ENCODE measurements at regions not wholly inside any gene's neighbourhood (a gene's known extent, or its start where the extent isn't known, plus 50 kb on each side); places are given as distances from the start of the nearest gene placed in this dataset.
"Not testable (repeated sequence)": the region's sequence is repeated elsewhere in the genome, so short reads cannot be mapped to it uniquely, and the experiment has no call there.

DNA sequence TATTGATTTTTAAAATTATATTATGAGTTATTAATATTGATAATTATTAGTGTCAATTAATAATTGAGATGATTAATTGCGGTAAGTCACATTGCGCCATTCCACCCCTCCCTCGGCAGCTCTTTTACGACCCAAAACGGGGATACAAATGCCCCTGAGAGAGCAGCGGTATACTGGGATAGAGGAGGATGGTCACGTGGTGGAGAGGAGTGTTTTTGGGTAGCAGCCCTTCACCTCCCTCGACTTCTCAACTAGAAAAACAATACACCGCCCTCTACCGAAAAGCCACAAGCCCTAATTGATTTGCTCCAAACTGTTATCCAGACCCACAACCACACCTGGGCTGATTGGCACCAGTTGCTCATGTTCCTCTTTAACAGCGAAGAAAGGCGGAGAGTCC lies 71.0 kb downstream of the DAPL1 start:
- not testable (repeated sequence) for DNase-seq (ENCODE audit: low spot score)

- DNase-seq (ENCODE audit: low spot score): not testable (repeated sequence)
Observed at GRCh38 chr2:158867531-158868191, 72.5 kb downstream of the DAPL1 start.

DNA sequence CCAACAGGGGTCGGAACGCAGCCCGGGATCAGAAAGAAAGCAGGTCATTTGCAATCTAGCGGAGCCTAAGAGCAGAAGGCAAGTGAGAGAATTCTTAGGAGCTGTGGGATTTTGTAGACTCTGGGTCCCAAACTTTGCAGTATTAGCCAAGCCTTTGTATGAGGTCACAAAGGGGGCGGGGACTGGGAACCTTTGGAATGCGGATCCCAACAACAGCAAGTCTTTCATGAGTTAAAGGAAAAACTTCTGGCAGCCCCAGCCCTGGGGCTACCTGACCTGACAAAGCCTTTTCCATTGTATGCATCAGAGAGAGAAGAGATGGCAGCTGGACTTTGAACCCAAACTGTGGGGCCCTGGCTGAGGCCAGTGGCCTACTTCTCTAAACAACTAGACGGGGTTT lies 73.3 kb downstream of the DAPL1 start:
- not testable (repeated sequence) for DNase-seq (ENCODE audit: low spot score)

- not testable (repeated sequence) for DNase-seq (ENCODE audit: low spot score)
Observed at GRCh38 chr2:158869122-158869521, 74.0 kb downstream of the DAPL1 start.

DNA sequence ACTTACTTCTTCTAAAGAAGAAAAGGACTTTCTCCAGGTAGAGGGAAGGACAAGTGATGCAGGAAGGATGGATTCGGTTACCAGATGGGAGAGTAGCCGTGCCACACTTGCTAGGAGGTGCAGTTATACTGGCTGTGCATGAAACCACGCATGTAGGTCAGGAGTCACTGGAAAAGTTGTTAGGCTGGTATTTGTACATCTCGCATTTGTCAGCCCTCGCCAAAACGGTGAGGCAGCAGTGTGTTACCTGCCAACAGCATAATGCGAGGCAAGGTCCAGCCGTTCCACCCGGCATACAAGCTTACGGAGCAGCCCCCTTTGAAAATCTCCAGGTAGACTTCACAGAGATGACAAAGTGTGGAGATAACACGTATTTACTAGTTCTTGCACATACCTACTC lies 74.5 kb downstream of the DAPL1 start:
- not testable (repeated sequence) for DNase-seq (ENCODE audit: low spot score)

DNA sequence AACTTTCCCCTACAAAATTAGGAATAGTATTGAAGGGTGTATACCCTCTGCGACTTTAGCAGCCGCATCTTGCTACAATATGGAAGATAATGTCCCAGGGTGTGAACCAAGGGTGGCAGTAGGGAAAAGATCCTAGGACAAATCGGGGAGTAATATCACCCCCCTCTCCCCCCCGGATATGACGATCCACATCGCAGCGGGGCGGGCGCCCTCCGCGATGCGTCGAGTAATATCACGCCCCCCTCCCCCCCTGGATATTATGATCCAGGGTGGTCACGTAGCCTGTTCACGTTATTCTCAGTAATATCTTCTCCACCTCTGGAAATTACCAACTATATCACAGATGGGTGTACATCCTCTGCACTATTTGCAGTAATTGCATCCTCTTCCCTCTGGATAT lies 82.9 kb downstream of the DAPL1 start:
- DNase-seq (ENCODE audit: low spot score): no peak

- DNase-seq (ENCODE audit: low spot score): no peak
Observed at GRCh38 chr2:158879229-158879903, 84.2 kb downstream of the DAPL1 start.

DNA sequence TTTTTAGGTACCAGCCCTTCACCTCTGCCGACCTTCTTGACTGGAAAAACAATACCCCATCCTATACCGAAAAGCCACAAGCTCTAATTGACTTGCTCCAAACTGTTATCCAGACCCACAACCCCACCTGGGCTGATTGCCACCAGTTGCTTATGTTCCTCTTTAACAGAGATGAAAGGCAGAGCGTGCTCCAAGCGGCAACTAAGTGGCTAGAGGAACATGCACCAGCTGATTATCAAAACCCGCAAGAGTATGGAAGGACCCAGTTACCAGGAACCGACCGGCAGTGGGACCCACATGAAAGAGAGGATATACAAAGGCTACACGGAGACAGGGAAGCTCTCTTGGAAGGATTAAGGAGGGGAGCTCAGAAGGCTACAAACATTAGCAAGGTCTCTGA lies 86.1 kb upstream of the TANC1 start:
- no peak for DNase-seq (ENCODE audit: low spot score)

- not testable (repeated sequence) for DNase-seq (ENCODE audit: low spot score)
Observed at GRCh38 chr2:158884552-158884951, 83.9 kb upstream of the TANC1 start.

DNA sequence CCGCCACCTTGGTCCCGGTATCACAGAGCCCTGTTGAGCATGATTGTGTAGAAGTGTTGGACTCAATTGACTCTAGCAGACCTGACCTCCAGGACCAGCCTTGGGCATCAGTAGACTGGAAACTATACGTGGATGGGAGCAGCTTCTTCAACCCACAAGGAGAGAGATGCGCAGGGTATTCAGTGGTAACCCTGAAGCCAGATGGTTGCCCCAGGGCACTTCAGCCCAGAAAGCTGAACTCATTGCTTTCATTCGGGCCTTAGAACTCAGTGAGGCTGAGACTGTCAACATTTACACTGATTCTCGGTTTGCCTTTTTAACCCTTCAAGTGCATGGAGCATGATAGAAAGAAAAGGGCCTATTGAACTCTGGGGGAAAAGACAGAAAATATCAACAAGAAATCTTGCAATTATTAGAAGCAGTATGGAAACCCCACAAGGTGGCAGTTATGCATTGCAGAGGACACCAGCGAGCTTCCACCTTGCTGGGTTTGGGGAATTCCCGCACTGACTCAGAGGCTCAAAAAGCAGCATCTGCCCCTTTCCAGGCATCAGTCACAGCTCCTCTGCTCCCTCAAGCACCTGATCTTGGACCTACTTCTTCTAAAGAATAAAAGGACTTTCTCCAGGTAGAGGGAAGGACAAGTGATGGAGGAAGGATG lies 83.3 kb upstream of the TANC1 start:
- DNase-seq (ENCODE audit: low spot score): not testable (repeated sequence)

GRCh38 chr2:158885679-158886050 lies 82.8 kb upstream of the TANC1 start:
- not testable (repeated sequence) for DNase-seq (ENCODE audit: low spot score)

- DNase-seq (ENCODE audit: low spot score): no peak
Observed at GRCh38 chr2:158889135-158889853, 79.1 kb upstream of the TANC1 start.

GRCh38 chr2:158890296-158890905 lies 78.0 kb upstream of the TANC1 start:
- no peak for DNase-seq (ENCODE audit: low spot score)

DNA sequence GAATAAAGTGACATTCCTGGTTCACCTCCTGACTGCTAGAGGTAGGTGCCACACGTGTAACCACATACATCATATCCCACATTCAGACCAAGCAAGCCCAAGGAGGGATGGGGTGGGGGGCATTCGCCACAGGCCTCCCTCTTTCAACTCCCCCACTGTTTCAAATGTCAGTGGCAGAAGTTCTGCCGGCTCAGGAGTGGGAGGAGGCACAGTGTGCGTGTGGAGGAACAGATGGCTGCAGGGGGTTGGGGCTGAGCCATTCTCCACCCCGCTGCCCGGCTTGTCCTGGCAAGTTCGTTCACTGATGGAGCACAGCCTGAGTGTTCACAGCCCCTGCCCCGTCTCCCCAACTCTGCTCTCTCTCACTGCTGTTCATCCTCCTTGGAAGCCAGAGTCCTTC lies 75.4 kb upstream of the TANC1 start:
- peak; percentile 26 for DNase-seq (ENCODE audit: low spot score)

GRCh38 chr2:158893474-158893873 lies 75.0 kb upstream of the TANC1 start:
- no peak for DNase-seq (ENCODE audit: low spot score)

- DNase-seq (ENCODE audit: low spot score): no peak
Observed at GRCh38 chr2:158894078-158894477, 74.4 kb upstream of the TANC1 start.

GRCh38 chr2:158894572-158894971 lies 73.9 kb upstream of the TANC1 start:
- no peak for DNase-seq (ENCODE audit: low spot score)

DNA sequence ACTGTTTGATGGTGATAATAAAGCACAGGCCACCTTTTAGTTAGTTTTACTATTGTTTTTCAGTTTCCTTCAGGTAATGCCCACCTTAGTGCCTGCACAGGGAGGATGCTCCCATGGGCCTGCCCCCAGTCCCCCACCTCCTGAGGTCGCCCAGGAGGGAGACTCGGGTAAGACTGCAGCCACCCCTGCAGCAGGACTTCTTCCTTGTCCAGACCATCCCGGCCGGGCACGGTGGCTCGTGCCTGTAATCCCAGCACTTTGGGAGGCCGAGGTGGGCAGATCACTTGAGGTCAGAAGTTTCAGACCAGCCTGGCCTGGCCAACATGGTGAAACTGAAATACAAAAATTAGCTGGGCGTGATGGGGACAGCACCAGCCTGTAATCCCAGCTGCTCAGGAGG lies 68.1 kb upstream of the TANC1 start:
- DNase-seq (ENCODE audit: low spot score): no peak

- DNase-seq (ENCODE audit: low spot score): no peak
Observed at GRCh38 chr2:158902005-158902398, 66.4 kb upstream of the TANC1 start.

DNA sequence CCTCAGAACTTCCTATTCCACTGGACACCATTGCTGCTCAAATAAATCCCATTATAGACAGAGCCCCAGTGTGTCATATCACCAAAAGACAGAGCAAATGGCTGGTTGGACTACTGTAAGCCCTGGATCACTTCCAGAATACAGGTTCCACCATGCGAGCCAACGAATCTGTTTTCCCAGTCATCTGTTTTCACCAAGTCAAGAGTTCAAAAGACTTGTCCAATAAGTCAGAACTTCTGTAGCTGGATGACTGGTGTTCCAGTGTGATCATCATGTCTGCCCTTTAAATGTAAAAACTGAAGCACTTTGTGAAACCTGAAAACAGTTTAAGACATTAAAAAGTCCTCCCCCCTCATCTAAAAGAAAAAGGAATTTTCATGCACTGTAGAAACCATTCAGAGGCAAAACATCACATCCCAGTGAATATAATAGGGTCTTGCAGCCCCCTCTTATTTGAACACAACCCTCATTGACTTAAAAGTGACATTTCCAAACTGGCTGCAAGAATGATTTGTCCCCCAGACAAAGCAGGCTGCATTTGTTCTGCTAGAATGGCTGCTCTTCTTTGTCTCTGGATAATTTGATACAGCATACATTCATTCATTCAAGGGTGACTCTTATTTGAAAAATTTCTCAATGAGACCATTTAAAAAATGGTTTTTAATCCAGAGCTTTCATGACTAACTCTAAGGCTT lies 64.6 kb upstream of the TANC1 start:
- no peak for DNase-seq (ENCODE audit: low spot score)

- DNase-seq (ENCODE audit: low spot score): no peak
Observed at GRCh38 chr2:158904627-158905177, 63.7 kb upstream of the TANC1 start.

Measured in hepatic stellate cell (primary cell).